ENCODE measurements at regions not wholly inside any gene's neighbourhood (a gene's known extent, or its start where the extent isn't known, plus 50 kb on each side); places are given as distances from the start of the nearest gene placed in this dataset.

GRCh38 chr10:131429942-131430341 is 118.4 kb upstream of the TCERG1L start:
- peaks cover 4% of the 10 kb centered on the region for H3K27me3 Mint-ChIP-seq (ENCODE audit: insufficient read depth)
- no peak overlapping the region for H3K4me3 Mint-ChIP-seq
- H3K4me1 Mint-ChIP-seq (ENCODE audit: low read depth) = no peaks in the 10 kb centered on the region
- peaks cover 16% of the 10 kb centered on the region for H3K36me3 Mint-ChIP-seq (ENCODE audit: low read depth)
- no peak overlapping the region for H3K27ac Mint-ChIP-seq
- TF ChIP-seq CTCF (IDR thresholded peaks at IDR 0.05) = no peak
- peaks cover 70% of the 10 kb centered on the region for H3K9me3 Mint-ChIP-seq
- DNase-seq = no peak

GRCh38 chr10:131430716-131431412 is 119.3 kb upstream of the TCERG1L start:
- H3K36me3 Mint-ChIP-seq (ENCODE audit: low read depth) = peaks cover 13% of the 10 kb centered on the region
- no peak for DNase-seq
- H3K27ac Mint-ChIP-seq = no peak overlapping the region
- H3K4me3 Mint-ChIP-seq = no peak overlapping the region
- no peak for TF ChIP-seq CTCF (IDR thresholded peaks at IDR 0.05)
- peaks cover 65% of the 10 kb centered on the region for H3K9me3 Mint-ChIP-seq
- H3K4me1 Mint-ChIP-seq (ENCODE audit: low read depth) = no peaks in the 10 kb centered on the region
- peaks cover 4% of the 10 kb centered on the region for H3K27me3 Mint-ChIP-seq (ENCODE audit: insufficient read depth)

GRCh38 chr10:131431533-131431932 is 120.0 kb upstream of the TCERG1L start:
- DNase-seq = no peak
- H3K27ac Mint-ChIP-seq = no peak overlapping the region
- H3K4me3 Mint-ChIP-seq = no peak overlapping the region
- H3K4me1 Mint-ChIP-seq (ENCODE audit: low read depth) = no peaks in the 10 kb centered on the region
- H3K9me3 Mint-ChIP-seq = peaks cover 67% of the 10 kb centered on the region
- H3K27me3 Mint-ChIP-seq (ENCODE audit: insufficient read depth) = peaks cover 4% of the 10 kb centered on the region
- no peak for TF ChIP-seq CTCF (IDR thresholded peaks at IDR 0.05)
- peaks cover 12% of the 10 kb centered on the region for H3K36me3 Mint-ChIP-seq (ENCODE audit: low read depth)

GRCh38 chr10:131431978-131432690 is 120.6 kb upstream of the TCERG1L start:
- no peak overlapping the region for H3K27ac Mint-ChIP-seq
- DNase-seq = no peak
- no peak overlapping the region for H3K4me3 Mint-ChIP-seq
- TF ChIP-seq CTCF (IDR thresholded peaks at IDR 0.05) = no peak
- H3K36me3 Mint-ChIP-seq (ENCODE audit: low read depth) = peaks cover 12% of the 10 kb centered on the region
- peaks cover 4% of the 10 kb centered on the region for H3K27me3 Mint-ChIP-seq (ENCODE audit: insufficient read depth)
- H3K4me1 Mint-ChIP-seq (ENCODE audit: low read depth) = no peaks in the 10 kb centered on the region
- H3K9me3 Mint-ChIP-seq = peaks cover 64% of the 10 kb centered on the region

GRCh38 chr10:131433568-131433967 is 122.0 kb upstream of the TCERG1L start:
- no peak for TF ChIP-seq CTCF (IDR thresholded peaks at IDR 0.05)
- H3K27me3 Mint-ChIP-seq (ENCODE audit: insufficient read depth) = peaks cover 4% of the 10 kb centered on the region
- H3K36me3 Mint-ChIP-seq (ENCODE audit: low read depth) = peaks cover 12% of the 10 kb centered on the region
- H3K9me3 Mint-ChIP-seq = peaks cover 59% of the 10 kb centered on the region
- DNase-seq = no peak
- H3K27ac Mint-ChIP-seq = no peak overlapping the region
- no peak overlapping the region for H3K4me3 Mint-ChIP-seq
- no peaks in the 10 kb centered on the region for H3K4me1 Mint-ChIP-seq (ENCODE audit: low read depth)
